Hepatocyte (in vitro differentiated cells): ENCODE measurements at regions not wholly inside any gene's neighbourhood (a gene's known extent, or its start where the extent isn't known, plus 50 kb on each side); places are given as distances from the start of the nearest gene placed in this dataset.

Experiments used
- DNase-seq: peaks from one replicate; pipeline ENCODE4 v3.0.0-alpha.2; 2016; ENCODE audit warnings: low spot score
- H2AFZ ChIP-seq: fragments of 200-600 bp; sonication (generic); 2 replicates; pipeline ENCODE4 v1.6.0; 2016; ENCODE audit warnings: antibody characterized with exemption, mild to moderate bottlenecking
- H3K27ac ChIP-seq: fragments of 200-600 bp; sonication (generic); 2 replicates; pipeline ENCODE4 v1.5.1; 2016; ENCODE audit warnings: mild to moderate bottlenecking
- H3K27me3 ChIP-seq: fragments of 200-600 bp; sonication (generic); 2 replicates; pipeline ENCODE4 v1.6.1; 2016
- H3K36me3 ChIP-seq: fragments of 200-600 bp; sonication (generic); replicated peaks from 2 replicates; pipeline ENCODE4 v1.5.1; 2016; ENCODE audit warnings: low read depth; ENCODE audit not compliant: insufficient read depth
- H3K4me1 ChIP-seq: fragments of 200-600 bp; sonication (generic); 2 replicates; pipeline ENCODE4 v1.5.1; 2016; ENCODE audit warnings: mild to moderate bottlenecking, moderate library complexity; ENCODE audit not compliant: insufficient read depth
- H3K4me2 ChIP-seq: fragments of 200-600 bp; sonication (generic); 2 replicates; pipeline ENCODE4 v1.6.0; 2016
- H3K4me3 ChIP-seq: fragments of 200-600 bp; sonication (generic); 2 replicates; pipeline ENCODE4 v1.5.1; 2016; ENCODE audit warnings: mild to moderate bottlenecking
- H3K79me2 ChIP-seq: fragments of 200-600 bp; sonication (generic); 2 replicates; pipeline ENCODE4 v1.6.0; 2017; ENCODE audit warnings: mild to moderate bottlenecking
- H3K9me2 ChIP-seq: fragments of 200-600 bp; sonication (generic); replicated peaks from 2 replicates; pipeline ENCODE4 v1.6.0; 2017; ENCODE audit warnings: mild to moderate bottlenecking; ENCODE audit not compliant: insufficient read depth
- H3K9me3 ChIP-seq: fragments of 200-600 bp; sonication (generic); 2 replicates; pipeline ENCODE4 v1.5.1; 2016; ENCODE audit warnings: low read depth, mild to moderate bottlenecking
- H4K20me1 ChIP-seq: fragments of 200-600 bp; sonication (generic); 2 replicates; pipeline ENCODE4 v1.6.0; 2016; ENCODE audit warnings: mild to moderate bottlenecking; ENCODE audit not compliant: insufficient read depth, poor library complexity, severe bottlenecking
- EZH2 ChIP-seq: fragments of 200-600 bp; sonication (generic); IDR thresholded peaks from 2 replicates; pipeline ENCODE4 v1.6.1; 2016; ENCODE audit warnings: antibody characterized with exemption, mild to moderate bottlenecking, borderline replicate concordance
- EZH2phosphoT487 ChIP-seq: fragments of 200-600 bp; sonication (generic); IDR thresholded peaks from one replicate; pipeline ENCODE4 v1.6.1; 2018; ENCODE audit warnings: antibody characterized with exemption, mild to moderate bottlenecking, low read depth, moderate library complexity; ENCODE audit not compliant: unreplicated experiment, severe bottlenecking
- WGBS: methylation state at CpG from one replicate; pipeline ENCODE4 v1.1.6; 2016; ENCODE audit warnings: low lambda C conversion rate; ENCODE audit errors: missing lambda C conversion rate; 5-methylcytosine and 5-hydroxymethylcytosine counted together
- TF ChIP-seq, protein P1 (sequence below): fragments of 200-600 bp; sonication (generic); IDR thresholded peaks from 2 replicates; pipeline ENCODE4 v1.5.1; 2016; ENCODE audit warnings: antibody characterized with exemption, mild to moderate bottlenecking; ENCODE audit not compliant: poor library complexity

- Histone ChIP-seq H3K4me1 (no peaks in the 10 kb centered on the region), H3K79me2 (no peaks in the 10 kb centered on the region), H3K9me3 (peaks cover 7% of the 10 kb centered on the region), H4K20me1 (no peaks in the 10 kb centered on the region), H3K9me2 (no peaks in the 10 kb centered on the region), H3K27me3 (no peaks in the 10 kb centered on the region), H3K27ac (no peak overlapping the region), H3K36me3 (no peaks in the 10 kb centered on the region), H3K4me3 (no peak overlapping the region), H3K4me2 (no peak overlapping the region), H2AFZ (no peak overlapping the region)
- WGBS, result 62% methylated on average over 1 of the region's 1 CpG
- no peak for DNase-seq
- TF ChIP-seq EZH2 (no peak), EZH2phosphoT487 (no peak)
- TF ChIP-seq, protein P1, sequence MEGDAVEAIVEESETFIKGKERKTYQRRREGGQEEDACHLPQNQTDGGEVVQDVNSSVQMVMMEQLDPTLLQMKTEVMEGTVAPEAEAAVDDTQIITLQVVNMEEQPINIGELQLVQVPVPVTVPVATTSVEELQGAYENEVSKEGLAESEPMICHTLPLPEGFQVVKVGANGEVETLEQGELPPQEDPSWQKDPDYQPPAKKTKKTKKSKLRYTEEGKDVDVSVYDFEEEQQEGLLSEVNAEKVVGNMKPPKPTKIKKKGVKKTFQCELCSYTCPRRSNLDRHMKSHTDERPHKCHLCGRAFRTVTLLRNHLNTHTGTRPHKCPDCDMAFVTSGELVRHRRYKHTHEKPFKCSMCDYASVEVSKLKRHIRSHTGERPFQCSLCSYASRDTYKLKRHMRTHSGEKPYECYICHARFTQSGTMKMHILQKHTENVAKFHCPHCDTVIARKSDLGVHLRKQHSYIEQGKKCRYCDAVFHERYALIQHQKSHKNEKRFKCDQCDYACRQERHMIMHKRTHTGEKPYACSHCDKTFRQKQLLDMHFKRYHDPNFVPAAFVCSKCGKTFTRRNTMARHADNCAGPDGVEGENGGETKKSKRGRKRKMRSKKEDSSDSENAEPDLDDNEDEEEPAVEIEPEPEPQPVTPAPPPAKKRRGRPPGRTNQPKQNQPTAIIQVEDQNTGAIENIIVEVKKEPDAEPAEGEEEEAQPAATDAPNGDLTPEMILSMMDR, result no peak
These were observed 150.8 kb downstream of the PFKFB3 start for GRCh38 chr10:6353526-6353925.

GRCh38 chr10:6354168-6354772 is 151.5 kb downstream of the PFKFB3 start:
- TF ChIP-seq, protein P1, result no peak
- TF ChIP-seq EZH2 (no peak), EZH2phosphoT487 (no peak)
- Histone ChIP-seq H2AFZ (no peak overlapping the region), H4K20me1 (no peaks in the 10 kb centered on the region), H3K9me2 (no peaks in the 10 kb centered on the region), H3K36me3 (no peaks in the 10 kb centered on the region), H3K27me3 (no peaks in the 10 kb centered on the region), H3K4me3 (no peak overlapping the region), H3K9me3 (peaks cover 7% of the 10 kb centered on the region), H3K4me2 (no peak overlapping the region), H3K27ac (no peak overlapping the region), H3K79me2 (no peaks in the 10 kb centered on the region), H3K4me1 (no peaks in the 10 kb centered on the region)
- 91% methylated on average over 5 of the region's 5 CpGs for WGBS
- no peak for DNase-seq

DNA sequence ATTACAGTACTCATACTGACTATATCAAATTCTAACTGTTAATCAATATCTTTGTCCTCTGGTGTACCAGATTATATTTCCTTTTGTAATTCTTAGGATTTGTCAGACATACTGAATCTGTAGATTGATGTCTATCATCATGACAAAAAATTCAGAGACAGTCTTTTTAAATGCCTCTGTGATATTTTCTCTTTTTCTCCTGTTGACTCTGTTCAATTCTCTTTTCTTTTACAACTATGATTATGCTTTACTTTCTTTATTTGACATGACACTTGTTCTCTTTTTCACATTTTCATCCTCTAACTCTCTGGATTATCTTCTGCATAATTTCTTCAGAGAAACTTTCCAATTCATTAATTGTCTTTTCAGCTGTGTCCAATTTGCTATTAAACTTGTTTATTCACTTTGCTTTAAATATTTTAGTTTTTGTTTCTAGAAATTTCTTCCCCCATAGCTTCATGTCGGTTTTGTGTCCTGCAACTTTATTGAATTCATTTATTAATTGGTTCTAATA is 153.6 kb downstream of the PFKFB3 start:
- no peaks in the 10 kb centered on the region for H3K9me2 ChIP-seq
- H3K4me2 ChIP-seq, result no peak overlapping the region
- H2AFZ ChIP-seq, result no peak overlapping the region
- TF ChIP-seq EZH2phosphoT487 (no peak), EZH2 (no peak)
- TF ChIP-seq, protein P1, result no peak
- no peaks in the 10 kb centered on the region for H3K36me3 ChIP-seq
- H3K4me1 ChIP-seq, result no peaks in the 10 kb centered on the region
- no peaks in the 10 kb centered on the region for H3K79me2 ChIP-seq
- 78% methylated on average over 1 of the region's 1 CpG for WGBS
- DNase-seq, result no peak
- H3K27me3 ChIP-seq, result no peaks in the 10 kb centered on the region
- H3K9me3 ChIP-seq, result peaks cover 7% of the 10 kb centered on the region
- no peak overlapping the region for H3K4me3 ChIP-seq
- no peaks in the 10 kb centered on the region for H4K20me1 ChIP-seq
- no peak overlapping the region for H3K27ac ChIP-seq
